ENCODE measurements at regions not wholly inside any gene's neighbourhood (a gene's known extent, or its start where the extent isn't known, plus 50 kb on each side); places are given as distances from the start of the nearest gene placed in this dataset.
"Not testable (repeated sequence)": the region's sequence is repeated elsewhere in the genome, so short reads cannot be mapped to it uniquely, and the experiment has no call there.

DNA sequence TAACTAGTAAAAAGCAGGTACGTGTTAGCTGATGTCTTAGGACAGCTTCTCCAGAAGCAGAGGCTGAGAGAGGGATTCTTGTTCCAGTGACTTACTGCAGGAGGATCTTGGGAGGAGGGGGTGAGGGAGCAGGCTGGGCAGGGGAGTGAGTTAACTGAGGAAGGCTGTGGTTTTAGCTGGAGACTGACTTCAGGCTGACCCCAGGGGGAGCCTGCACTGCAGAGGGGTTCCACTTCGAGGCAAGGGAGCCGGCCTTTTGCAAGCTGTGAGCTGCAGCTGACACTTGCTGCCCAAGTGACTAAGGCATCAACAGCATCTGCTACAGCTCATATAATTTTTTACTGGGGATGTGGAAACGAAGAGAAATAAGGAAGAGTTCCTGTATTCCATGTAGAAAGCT, 50.4 kb upstream of the SOD1 start:
- no peak for DNase-seq (ENCODE audit: low read depth in 3 of 3)

DNA sequence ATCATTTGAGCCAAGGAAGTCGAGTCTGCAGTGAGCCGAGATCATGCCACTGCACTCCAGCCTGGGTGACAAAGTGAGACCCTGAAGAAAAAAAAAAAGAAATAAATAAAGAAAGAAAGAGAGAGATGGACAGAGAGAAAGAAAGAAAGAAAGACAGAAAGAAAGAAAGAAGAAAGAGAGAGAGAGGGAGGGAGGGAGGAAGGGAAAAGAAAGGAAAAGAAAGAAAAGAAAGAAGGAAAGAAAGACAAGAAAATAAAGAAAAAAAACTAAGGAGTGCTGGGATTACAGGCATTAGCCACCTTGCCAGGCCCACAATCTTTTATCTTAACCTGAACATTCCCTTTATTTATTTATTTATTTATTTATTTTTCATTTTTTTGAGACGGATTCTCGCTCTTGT, 51.7 kb upstream of the SOD1 start:
- DNase-seq (ENCODE audit: low read depth in 3 of 3): no peak

DNA sequence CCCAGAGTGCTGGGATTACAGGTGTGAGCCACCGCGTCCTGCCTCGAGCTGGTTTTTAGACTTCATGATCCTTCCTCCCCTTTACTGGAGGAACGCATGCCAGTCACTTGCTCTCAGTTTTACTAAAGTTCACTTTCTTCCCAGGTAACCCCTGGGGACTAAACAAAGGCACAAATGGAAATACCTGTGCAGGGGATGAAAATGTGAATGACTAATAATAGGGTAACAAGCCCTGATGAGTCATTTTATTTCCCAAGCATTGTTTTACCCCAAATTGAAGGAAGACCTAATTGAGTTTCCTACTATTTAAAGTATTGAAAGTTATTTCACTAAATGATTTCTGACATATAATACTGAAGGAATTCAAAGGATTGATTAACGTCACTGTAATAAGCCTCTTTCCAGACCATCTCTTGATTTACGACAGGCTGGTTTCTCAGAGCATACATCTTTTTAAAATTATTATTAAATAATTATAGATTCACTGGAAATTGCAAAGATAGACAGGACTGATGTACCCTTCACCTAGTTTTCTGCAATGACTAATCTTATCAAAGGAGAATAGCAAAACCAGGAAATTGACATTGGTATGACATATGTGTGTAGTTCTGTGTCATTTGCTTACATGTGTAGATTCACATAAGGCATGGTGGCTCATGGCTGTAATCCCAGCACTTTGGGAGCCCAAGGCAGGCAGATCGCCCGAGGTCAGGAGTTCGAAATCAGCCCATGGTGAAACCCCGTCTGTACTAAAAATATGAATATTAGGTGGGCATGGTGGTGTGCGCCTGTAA, 53.2 kb upstream of the SOD1 start:
- DNase-seq (ENCODE audit: low read depth in 3 of 3): no peak

DNA sequence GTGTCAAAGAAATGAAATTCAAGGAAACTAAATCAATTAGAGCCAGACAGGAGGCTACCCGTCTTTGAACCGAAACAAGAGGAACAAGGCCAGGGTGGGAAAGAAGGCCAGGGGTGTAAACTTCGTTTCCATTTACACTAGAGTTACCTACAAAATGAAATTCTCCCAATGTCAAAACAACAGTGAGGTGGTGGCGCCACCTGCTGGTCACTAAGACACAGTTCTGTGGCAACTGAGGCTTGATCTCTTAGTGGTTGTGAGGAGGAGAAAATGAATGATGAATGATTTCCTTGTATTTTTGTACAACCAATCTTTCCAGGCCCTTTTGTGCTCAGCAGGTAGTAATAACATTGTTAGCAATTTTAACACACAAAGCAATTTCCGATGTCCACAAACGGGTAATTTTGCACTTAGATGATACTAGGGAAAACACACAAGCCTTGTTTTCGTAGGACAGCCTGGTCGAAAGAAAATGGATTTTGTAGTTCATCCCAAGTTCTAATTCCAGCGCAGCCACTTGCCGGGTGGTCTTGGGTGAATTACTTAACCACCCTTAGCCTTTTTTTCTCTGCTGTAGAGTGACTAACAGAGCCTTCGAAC, 54.8 kb upstream of the SOD1 start:
- peak; percentile 50 to 65 (median 54) for DNase-seq (ENCODE audit: low read depth in 3 of 3)

DNA sequence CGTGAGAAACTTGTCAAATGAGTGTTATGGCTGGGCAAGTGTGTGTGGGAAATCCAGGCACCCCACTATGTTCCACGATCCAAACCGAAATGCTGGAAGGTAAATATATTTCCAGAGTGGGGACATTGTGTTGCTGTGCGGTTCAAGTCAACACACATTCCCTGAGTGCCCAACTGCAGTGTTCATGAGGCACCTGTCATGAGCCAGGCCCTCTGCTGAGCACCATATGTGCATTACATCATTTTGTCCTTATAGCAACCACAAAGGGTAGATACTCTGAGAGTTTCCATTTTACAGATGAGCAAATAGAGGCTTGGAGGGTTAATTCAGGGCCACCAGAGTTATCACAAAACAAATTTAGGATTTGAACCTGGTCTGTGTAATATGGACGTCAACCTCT, 59.9 kb upstream of the SOD1 start:
- DNase-seq (ENCODE audit: low read depth in 3 of 3): no peak

DNA sequence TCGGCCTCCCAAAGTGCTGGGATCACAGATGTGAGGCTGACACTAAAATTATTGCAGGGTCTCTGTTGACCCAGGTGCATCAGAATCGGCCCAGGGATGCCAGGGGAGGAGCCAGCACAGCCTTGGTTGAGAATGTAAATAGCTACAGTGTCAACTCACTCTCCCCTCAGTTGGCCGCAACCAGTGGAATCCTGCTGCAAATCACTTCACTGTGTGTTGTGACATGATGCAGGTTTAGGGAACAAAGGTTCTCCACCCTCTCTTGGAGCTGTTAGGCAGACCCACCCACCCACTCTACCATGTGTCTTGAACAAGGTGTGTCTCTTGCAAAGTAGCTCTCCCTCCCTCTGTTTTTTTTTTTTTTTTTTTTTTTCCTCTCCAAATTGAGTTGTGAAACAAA, 60.5 kb upstream of the SOD1 start:
- no peak for DNase-seq (ENCODE audit: low read depth in 3 of 3)

DNA sequence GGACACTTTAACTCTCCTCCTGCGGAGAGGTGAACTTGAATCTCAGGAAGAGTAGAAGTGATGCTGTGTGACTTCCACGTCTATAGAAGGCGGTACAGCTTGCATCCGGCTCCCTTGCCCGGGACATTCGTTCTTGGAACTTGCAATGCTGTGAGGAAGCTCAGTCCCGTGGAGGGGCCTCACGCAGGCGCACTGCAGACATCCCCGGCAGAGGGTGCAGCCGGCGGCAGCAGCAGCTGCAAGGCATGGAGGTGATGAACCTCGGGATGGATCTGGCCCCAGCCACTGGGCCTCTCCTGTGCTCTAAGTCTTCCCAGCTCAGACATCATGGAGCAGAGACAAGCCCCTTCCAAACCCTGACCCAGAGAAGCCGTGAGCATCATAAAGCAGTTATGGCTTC, 61.8 kb upstream of the SOD1 start:
- no peak for DNase-seq (ENCODE audit: low read depth in 3 of 3)

DNA sequence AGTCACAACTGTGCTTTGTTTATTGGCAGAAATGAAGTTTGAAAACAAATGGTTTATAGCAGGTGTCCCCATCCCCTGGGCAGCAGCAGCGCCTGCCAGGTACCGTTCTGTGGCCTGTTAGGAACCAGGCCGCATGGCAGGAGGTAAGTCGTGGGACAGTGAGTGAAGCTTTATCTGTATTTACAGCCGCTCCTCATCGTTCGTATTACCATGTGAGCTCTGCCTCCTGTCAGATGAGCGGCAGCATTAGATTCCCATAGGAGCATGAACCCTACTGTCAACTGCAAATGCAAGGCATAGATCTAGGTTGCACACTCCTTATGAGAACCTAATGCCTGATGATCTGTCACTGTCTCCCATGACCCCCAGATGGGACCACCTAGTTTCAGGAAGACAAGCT, 63.4 kb upstream of the SOD1 start:
- no peak for DNase-seq (ENCODE audit: low read depth in 3 of 3)

DNA sequence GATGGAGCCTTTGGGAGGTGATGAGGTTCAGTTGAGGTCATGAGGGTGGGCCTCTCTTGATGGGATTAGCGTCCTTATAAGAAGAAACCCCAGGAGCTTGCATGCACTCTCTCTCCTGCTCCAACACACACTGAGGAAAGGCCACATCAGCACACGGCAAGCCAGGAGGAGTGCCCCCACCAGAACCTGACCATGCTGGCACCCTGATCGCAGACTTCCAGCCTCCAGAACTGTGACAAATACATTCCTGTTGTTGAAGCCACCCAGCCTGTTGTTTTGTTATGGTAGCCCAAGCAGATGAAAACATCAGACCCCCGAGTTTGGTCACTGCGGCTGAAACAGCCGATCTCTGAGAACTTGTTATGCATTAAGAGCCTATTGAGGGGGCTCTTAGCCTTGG, 64.8 kb upstream of the SOD1 start:
- no peak for DNase-seq (ENCODE audit: low read depth in 3 of 3)

DNA sequence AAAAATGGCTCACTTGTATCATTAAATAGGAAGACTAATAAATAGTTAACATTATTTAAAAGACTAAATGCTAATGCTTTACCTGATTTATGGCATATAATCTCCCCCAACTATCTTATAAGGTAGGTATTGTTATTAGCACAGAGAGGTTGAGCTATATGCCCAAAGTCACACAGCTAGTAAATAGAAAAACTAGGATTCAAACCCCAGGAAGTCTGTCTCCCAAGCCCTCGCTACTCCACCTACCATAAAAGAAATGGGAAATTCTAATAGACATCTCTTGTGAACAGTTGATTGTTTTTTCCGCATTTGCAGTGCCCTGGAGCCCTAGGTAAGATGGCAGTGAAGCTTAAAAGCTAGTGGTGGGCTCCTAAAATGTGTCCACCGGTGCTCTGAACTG, 65.2 kb upstream of the SOD1 start:
- DNase-seq (ENCODE audit: low read depth in 3 of 3): no peak

DNA sequence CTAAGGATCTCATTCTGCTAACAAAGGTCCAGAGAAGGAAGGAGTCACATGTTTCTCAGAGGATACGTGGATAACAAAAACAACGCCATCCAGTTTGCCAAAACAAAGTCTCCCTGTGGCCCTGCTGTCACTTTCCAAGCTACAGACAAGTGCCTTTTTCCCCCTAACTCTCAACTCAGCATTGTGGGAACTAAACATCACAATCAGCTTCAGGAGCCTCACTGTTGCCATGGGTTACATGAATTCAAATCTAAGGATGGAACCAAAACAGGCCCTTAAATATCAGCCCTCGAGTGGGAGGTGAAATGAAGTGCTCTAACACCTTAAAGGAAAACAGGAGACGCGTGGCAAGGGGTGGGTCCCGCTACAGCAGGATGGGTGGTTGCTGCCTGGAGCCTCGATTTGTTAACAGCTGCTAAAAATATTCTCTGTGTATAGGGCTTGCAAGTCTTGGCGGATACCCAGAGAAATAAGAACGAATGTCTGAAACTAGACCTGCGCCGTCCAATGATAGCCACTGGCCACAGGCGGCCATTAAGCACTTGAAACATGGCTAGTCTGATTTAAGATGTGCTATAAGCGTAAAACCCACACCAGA, 66.4 kb upstream of the SOD1 start:
- no peak for DNase-seq (ENCODE audit: low read depth in 3 of 3)

DNA sequence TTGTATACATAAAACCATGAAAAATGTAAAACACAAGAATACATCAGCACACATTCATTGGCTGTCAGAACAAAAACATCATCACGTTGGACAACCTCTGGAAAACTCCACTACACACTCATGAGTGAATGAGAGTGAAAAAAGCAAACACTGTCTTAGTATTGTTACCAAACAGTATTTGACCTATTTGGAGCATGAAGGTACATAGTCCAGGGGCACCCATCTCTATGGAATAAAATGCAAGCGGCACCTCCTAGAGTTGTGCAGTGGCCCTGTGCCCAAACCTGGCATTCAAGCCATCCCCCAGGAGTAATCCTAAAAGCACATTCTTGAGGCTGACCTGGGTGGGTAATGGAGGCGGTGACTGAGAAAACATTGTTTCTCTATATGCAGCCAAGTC, 67.0 kb upstream of the SOD1 start:
- DNase-seq (ENCODE audit: low read depth in 3 of 3): no peak

DNA sequence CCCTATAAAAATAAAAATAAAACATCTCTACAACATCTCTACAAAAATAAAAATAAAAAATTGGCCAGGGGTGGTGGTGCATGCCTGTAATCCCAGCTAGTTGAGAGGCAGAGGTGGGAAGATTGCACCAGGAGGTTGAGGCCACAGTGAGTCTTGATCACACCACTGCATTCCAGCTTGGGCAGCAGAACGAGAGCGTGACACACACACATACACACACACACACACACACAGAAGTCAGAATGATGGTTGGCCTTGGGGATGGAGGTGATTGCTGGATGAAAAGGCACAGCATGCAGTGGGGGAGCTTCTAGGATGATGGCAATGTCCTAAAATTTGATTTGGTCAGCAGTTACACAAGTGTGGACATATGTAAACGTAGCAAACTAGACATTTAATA, 69.7 kb upstream of the SOD1 start:
- DNase-seq (ENCODE audit: low read depth in 3 of 3): no peak

DNA sequence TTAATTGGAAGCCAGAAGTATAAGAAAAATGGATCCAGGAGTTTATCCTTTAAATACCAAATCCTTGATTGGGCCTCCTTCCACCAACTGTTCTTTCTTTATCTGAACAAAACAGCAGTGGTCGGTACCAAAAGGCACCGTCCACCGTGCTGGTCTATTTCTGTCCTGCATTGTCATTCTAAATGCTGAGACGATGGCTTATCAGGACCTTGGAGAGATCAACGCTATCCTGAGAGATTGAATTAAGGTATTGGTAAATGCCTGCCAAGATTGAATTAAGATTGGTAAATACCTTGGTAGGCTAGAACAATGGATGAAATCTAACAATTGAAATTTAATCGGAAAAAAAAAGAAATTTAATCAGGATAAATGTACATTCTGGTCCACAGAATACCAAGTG, 73.4 kb upstream of the SOD1 start:
- DNase-seq (ENCODE audit: low read depth in 3 of 3): no peak

DNA sequence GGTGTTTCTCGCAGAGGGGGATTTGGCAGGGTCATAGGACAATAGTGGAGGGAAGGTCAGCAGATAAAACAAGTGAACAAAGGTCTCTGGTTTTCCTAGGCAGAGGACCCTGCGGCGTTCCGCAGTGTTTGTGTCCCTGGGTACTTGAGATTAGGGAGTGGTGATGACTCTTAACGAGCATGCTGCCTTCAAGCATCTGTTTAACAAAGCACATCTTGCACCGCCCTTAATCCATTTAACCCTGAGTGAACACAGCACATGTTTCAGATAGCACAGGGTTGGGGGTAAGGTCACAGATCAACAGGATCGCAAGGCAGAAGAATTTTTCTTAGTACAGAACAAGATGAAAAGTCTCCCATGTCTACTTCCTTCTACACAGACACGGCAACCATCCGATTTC, 75.6 kb upstream of the SOD1 start:
- DNase-seq (ENCODE audit: low read depth in 3 of 3): not testable (repeated sequence)

DNA sequence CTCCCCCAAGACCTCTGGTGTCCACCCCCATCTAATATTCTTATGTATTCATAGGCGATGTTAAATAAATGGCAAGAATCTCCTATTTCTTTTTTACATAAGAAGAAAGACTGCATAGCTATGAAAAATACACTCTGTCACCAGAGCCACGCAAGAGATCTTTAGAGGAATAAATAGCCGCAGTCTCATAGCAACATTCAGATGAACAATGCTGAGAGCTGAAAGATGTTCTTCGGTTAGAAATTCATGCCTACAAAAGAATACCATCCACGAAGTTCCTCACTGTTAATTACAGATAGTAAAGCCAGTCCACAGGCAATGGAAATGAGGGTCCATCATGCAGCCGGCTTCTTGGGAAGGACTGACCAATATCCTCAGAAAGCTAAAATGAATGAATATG, 76.0 kb upstream of the SOD1 start:
- DNase-seq (ENCODE audit: low read depth in 3 of 3): no peak

DNA sequence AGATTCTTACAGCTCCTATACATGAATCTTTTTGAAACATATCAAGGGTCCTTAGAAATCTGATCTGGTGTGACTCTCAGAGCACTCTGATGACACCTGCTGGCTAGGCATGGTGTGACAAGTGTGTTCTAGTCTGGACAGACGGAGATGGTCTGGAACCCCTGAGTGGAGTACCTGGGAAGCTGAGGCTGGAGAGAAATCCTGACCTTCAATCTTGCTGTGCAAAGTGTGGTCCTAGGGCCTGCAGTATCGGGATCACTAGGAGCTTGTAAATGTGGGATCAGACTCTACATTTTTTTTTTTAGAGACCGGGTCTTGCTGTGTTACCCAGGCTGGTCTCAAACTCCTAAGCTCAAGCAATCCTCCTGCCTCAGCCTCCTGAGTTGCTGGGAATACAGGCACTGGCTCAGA, 78.6 kb upstream of the SOD1 start:
- peak; percentile 46 to 77 (median 71) for DNase-seq (ENCODE audit: low read depth in 3 of 3)

DNA sequence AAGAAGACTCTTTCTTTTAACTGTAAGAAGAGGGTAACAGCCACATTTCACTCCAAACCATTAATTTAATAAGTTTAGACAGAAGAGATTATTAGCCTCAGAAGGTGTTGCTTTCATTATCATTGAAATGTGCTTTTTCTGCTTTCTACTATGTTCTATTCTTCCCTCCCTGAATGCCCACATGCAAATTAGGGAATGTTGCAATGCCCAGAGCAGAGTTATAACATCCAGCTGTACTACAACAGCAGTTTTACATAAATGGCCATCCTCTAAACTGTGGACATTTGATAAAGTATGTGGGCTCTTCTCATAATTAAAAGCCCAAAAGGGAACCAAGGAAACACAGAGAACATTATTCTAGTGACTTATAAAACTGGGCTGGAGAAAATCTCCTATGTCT, 82.2 kb upstream of the SOD1 start:
- DNase-seq (ENCODE audit: low read depth in 3 of 3): no peak

DNA sequence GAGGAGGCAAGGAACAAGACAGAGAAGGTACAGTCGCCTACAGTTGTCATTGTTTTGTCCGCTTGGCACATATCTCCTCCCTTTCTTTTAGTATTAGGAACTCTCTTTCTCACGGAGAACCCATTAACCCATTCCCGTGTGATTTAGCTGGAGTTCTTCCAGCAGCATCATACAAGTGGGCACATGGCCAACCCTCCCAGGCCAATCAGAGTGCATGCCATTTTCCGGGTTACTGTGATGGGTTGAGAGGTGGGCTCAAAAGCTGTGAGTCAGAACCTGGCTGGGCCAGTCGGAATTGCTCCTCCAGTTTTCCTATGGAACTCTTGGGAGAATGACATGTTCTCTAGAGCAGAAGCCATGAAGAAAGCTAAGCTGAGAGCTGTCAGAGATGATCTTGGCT, 83.1 kb upstream of the SOD1 start:
- DNase-seq (ENCODE audit: low read depth in 3 of 3): no peak

DNA sequence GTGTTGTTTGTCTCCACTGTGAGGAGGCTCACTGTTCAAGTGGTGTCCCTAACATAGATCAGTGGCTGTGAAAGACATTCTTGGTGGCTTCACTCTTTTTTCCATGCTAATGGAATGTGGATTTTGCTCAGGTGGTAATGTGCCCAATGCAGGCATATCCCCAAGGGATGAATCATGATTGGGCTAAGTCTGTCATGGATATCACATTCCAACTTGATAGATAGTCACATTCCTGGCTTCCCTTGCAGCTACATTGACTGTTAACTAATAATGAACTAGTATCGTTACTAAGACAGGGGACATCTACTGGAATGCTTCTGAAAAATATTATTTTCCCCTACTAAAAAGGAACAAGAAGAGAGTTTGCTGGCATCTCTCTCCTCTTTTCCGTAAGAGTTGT, 86.3 kb upstream of the SOD1 start:
- no peak for DNase-seq (ENCODE audit: low read depth in 3 of 3)

DNA sequence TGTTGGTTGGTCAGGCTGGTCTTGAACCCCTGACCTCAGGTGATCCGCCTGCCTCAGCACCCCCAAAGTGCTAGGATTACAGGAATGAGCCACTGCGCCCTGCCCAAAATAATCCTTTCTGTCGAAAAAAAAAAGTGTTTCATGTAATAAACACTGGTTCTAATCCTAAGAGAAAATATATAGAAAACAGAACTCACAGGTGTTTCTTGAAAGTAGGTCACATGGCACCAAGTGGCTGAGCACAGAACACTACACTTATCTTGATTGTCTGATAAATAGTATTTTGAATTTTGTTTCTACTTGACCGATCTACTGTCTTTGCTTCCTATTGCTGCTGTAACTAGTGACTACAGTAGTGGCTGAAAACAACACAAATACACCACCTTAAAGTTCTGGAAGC, 87.6 kb upstream of the SOD1 start:
- no peak for DNase-seq (ENCODE audit: low read depth in 3 of 3)

DNA sequence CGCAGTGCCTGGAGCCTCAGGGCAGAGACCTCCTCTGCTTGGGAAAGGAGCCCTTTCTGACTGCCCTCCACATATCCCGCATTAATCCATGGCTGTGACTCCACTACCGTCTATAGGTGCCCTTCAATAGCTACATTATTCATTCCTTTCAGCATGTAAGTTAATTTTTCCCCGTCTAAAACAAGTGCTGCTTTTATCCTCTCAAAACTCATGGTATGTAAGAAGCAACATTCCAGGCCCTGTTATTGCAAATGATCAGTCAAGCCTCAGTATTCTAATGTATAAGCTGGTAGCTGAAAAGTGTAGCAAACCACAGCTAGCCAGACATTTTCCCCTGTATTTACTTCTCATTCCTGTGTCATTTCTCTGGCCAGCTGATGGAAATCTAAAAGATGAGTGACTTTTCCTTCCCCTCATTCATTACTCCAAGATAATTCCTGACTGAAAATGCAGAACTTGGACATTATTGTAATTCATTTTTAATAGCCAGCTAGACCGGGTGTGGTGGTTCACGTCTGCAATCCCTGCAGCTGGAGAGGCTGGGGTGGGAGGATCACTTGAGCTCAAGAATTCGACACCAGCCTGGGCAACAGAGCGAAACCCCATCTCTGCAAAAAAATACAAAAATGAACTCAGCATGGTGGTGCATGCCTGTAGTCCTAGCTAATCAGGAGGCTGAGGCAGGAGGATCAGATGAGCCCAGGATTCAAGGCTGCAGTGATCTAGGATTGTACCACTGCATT, 88.5 kb upstream of the SOD1 start:
- DNase-seq (ENCODE audit: low read depth in 3 of 3): no peak

DNA sequence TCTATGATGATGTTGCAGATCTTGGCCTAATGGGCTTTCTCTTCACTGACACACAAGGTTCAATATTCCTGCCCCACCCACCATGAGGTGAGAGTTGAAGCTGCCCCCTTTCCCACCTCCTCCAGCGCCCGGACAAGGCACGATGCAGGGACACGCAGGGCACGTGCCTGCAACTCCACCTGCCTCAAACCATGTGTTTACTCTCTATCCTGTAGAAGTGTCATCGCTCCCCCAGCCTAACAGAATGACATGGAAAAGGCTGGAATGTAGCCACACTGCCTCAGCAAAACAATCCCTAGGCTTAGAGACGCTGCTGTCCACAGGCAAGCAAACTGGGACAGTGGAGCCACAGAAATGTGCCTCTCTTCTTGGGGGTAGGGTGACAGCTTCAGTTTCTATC, 92.9 kb upstream of the SOD1 start:
- no peak for DNase-seq (ENCODE audit: low read depth in 3 of 3)
